Common myeloid progenitor, CD34-positive (primary cell): ENCODE measurements at regions not wholly inside any gene's neighbourhood (a gene's known extent, or its start where the extent isn't known, plus 50 kb on each side); places are given as distances from the start of the nearest gene placed in this dataset.

Experiments used
- CTCF ChIA-PET: fragments of 350-600 bp; sonication (Branson Sonifier 250); formaldehyde crosslinking; loops from one replicate; lab custom pipeline; 2021; ENCODE audit warnings: antibody characterized with exemption; lab: Charles Lee
- POLR2A ChIA-PET: fragments of 350-600 bp; sonication (Branson Sonifier 250); formaldehyde crosslinking; loops from one replicate; lab custom pipeline; 2021; ENCODE audit warnings: antibody characterized with exemption; lab: Charles Lee
- DNase-seq, 3 donors: peaks; one replicate each; pipeline versions ENCODE4 v3.0.0 to v3.0.0-alpha.2; 2013
- H3K27ac ChIP-seq, 2 experiments: 1 replicate in 1 of 2; 2 replicates in 1 of 2; pipeline ENCODE4 v1.7.0; 2013; ENCODE audit warnings: inconsistent platforms in 2 of 2, low read length in 2 of 2, mild to moderate bottlenecking in 2 of 2, low read depth in 1 of 2, moderate library complexity in 1 of 2; ENCODE audit not compliant: severe bottlenecking in 2 of 2, insufficient read depth in 1 of 2, poor library complexity in 1 of 2
- H3K27me3 ChIP-seq, 5 experiments: replicated peaks in 2 of 5; 1 replicate in 3 of 5; 2 replicates in 2 of 5; pipeline versions ENCODE4 v1.6.1 to v1.7.0; 2013; ENCODE audit warnings: low read length in 4 of 5, mild to moderate bottlenecking in 2 of 5, moderate library complexity in 2 of 5, inconsistent platforms in 1 of 5; ENCODE audit not compliant: insufficient read depth in 5 of 5, control insufficient read depth in 4 of 5
- H3K36me3 ChIP-seq, 4 experiments: 1 replicate in 2 of 4; 2 replicates in 2 of 4; pipeline versions ENCODE4 v1.6.1 to v1.7.0; 2013; ENCODE audit warnings: low read length in 3 of 4, control low read depth in 1 of 4, mild to moderate bottlenecking in 1 of 4; ENCODE audit not compliant: control insufficient read depth in 4 of 4, insufficient read depth in 4 of 4
- H3K4me1 ChIP-seq, 4 experiments: 1 replicate in 3 of 4; 2 replicates in 1 of 4; pipeline versions ENCODE4 v1.6.1 to v1.7.1; 2013; ENCODE audit warnings: low read length in 3 of 4, mild to moderate bottlenecking in 3 of 4, control low read depth in 1 of 4, inconsistent platforms in 1 of 4, moderate library complexity in 1 of 4; ENCODE audit not compliant: control insufficient read depth in 4 of 4, insufficient read depth in 4 of 4; ENCODE audit errors: control extremely low read depth in 1 of 4
- H3K4me3 ChIP-seq, 7 experiments: 1 replicate in 4 of 7; 2 replicates in 3 of 7; pipeline versions ENCODE4 v1.5.1 to v1.7.0; 2013; ENCODE audit warnings: mild to moderate bottlenecking in 7 of 7, low read length in 6 of 7, moderate library complexity in 6 of 7, inconsistent platforms in 2 of 7, low read depth in 2 of 7, control low read depth in 1 of 7; ENCODE audit not compliant: insufficient read depth in 4 of 7, control insufficient read depth in 1 of 7; ENCODE audit errors: extremely low read depth in 1 of 7
- H3K9me3 ChIP-seq, 5 experiments: 1 replicate in 4 of 5; 2 replicates in 1 of 5; pipeline versions ENCODE4 v1.6.1 to v1.7.1; 2013; ENCODE audit warnings: low read length in 4 of 5, mild to moderate bottlenecking in 2 of 5, inconsistent platforms in 1 of 5, low read depth in 1 of 5, moderate library complexity in 1 of 5; ENCODE audit not compliant: control insufficient read depth in 4 of 5, insufficient read depth in 2 of 5; ENCODE audit errors: control extremely low read depth in 1 of 5
- WGBS: methylation state at CpG from one replicate; pipeline ENCODE4 v1.1.5; 2013; ENCODE audit not compliant: insufficient coverage; 5-methylcytosine and 5-hydroxymethylcytosine counted together

DNA sequence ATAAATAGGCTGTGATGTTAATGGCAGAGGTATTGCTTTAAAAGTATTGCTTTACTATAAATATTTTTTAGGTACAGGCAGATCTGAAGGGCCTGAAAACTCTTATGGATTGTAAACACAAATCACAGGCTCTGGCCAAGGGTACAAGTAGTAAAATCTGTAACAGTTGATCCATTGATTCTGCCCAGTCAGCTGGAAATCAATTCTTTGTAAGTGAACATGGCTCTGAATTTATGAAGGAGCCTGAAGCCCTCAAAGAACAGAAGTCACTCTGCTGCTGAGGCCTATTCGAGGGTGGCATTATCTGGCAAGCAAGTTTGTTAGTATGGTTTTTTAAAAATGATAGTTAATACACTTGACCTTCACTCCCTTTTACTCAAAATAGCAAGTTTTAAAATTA is 834.0 kb upstream of the TMPRSS15 start:
- POLR2A ChIA-PET, result no interaction called here
- Histone ChIP-seq H3K4me1 (no peaks in the 10 kb centered on the region), H3K36me3 (no peaks in the 10 kb centered on the region), H3K4me3 (no peak overlapping the region), H3K9me3 (no peaks in the 10 kb centered on the region), H3K27ac (no peak overlapping the region), H3K27me3 (no peaks in the 10 kb centered on the region)
- no CpG with 5 or more reads among the region's 1 CpG for WGBS
- CTCF ChIA-PET, result no interaction called here
- DNase-seq, result no peak

DNA sequence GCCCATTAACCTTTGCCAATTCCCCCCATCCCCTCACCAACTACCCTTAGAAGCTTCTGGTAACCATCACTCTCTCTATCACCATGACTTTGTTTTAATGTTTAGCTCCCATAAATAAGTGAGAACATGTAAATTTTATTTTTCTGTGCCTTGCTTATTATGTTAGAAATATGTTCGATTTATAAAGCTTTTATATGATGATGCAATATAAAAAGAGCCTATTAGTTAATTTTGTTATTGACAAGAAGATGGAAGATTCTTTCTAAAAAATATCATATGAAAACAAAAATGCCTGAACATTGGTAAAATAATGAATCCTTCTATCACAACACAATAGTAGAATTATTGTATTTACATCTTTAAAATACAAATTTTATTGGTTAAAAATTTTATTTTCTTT is 836.1 kb upstream of the TMPRSS15 start:
- CTCF ChIA-PET, result no interaction called here
- H3K27me3 ChIP-seq, result no peaks in the 10 kb centered on the region
- no peaks in the 10 kb centered on the region for H3K4me1 ChIP-seq
- POLR2A ChIA-PET, result no interaction called here
- H3K27ac ChIP-seq, result no peak overlapping the region
- no CpG with 5 or more reads among the region's 1 CpG for WGBS
- no peak overlapping the region for H3K4me3 ChIP-seq
- peaks cover 0 to 3% (median 0%) of the 10 kb centered on the region in 5 experiments for H3K9me3 ChIP-seq
- no peaks in the 10 kb centered on the region for H3K36me3 ChIP-seq
- DNase-seq, result no peak

DNA sequence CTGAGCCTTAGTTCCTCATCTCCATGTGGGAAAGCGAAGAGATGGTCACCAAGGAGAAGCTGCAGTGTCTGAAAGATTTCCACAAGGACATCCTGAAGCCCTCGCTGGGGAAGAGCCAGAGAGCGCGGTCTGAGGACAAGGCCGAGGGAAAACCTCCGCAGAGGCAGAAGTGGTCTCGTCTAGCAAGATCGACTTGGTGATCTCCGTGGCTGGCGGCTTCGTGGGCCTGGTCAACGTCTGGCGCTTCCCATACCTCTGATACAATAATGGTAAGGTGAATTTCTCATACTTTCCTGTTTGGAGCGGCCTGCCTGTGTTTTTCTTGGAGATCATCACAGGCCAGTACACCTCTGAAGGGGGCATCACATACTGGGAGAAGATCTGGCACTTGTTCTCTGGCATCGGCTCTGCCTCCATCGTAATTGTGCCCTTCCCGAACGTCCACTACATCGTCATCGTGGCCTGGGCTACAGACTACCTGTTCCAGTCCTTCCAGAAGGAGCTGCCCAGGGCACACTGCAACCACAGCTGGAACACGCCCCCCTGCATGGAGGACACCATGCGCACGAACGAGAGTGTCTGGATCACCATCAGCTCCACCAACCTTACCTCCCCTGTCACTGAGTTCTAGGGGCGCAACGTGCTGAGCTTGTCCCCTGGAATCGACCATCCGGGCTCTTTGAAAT is 841.1 kb upstream of the TMPRSS15 start:
- Histone ChIP-seq H3K36me3 (no peaks in the 10 kb centered on the region), H3K27me3 (no peaks in the 10 kb centered on the region), H3K27ac (no peak overlapping the region), H3K4me3 (no peak overlapping the region), H3K4me1 (no peaks in the 10 kb centered on the region), H3K9me3 (peaks cover 0 to 4% (median 0%) of the 10 kb centered on the region in 5 experiments)
- ChIA-PET POLR2A (no interaction called here), CTCF (no interaction called here)
- DNase-seq, result no peak
- WGBS, result 97% methylated on average over 27 of the region's 28 CpGs

DNA sequence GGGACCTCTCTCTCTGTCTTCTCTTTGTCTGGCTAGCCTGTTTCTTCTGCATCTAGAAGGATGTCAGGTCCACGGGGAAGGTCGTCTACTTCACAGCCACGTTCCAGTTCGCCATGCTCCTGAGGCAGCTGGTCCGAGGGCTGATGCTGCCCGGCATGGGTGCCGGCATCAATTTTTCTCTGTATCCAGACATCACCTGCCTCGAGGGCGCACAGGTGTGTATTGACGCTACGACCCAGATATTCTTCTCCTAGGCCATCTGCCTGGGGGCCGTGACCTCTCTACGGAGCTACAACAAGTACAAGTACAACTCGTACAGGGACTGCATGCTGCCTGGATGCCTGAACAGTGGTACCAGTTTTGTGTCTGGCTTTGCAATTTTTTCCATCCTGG is 841.6 kb upstream of the TMPRSS15 start:
- Histone ChIP-seq H3K4me1 (no peaks in the 10 kb centered on the region), H3K36me3 (no peaks in the 10 kb centered on the region), H3K27ac (no peak overlapping the region), H3K9me3 (peaks cover 0 to 4% (median 0%) of the 10 kb centered on the region in 5 experiments), H3K27me3 (no peaks in the 10 kb centered on the region), H3K4me3 (no peak overlapping the region)
- ChIA-PET POLR2A (no interaction called here), CTCF (no interaction called here)
- DNase-seq, result no peak
- 99% methylated on average over 14 of the region's 14 CpGs for WGBS

DNA sequence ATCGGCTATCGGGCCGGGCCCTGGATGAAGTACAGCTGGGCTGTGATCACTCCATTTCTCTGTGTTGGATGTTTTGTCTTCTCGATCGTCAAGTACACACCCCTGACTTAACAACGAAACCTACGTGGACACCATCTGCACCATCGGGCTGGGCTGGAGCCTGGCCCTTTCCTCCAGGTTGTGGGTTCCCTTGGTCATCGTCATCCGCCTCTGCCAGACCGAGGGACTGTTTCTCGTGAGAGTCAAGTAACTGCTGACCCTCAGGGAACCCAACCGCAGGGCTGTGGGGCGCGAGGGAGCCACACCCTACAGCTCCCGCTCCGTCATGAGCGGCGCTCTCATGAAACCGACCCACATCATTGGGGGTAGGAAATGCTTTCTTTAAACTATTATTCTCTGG is 842.4 kb upstream of the TMPRSS15 start:
- Histone ChIP-seq H3K4me3 (no peak overlapping the region), H3K27ac (no peak overlapping the region), H3K9me3 (peaks cover 0 to 4% (median 0%) of the 10 kb centered on the region in 5 experiments), H3K4me1 (no peaks in the 10 kb centered on the region), H3K27me3 (no peaks in the 10 kb centered on the region), H3K36me3 (no peaks in the 10 kb centered on the region)
- over 99% methylated on average over 11 of the region's 20 CpGs for WGBS
- CTCF ChIA-PET, result no interaction called here
- POLR2A ChIA-PET, result no interaction called here
- no peak for DNase-seq

DNA sequence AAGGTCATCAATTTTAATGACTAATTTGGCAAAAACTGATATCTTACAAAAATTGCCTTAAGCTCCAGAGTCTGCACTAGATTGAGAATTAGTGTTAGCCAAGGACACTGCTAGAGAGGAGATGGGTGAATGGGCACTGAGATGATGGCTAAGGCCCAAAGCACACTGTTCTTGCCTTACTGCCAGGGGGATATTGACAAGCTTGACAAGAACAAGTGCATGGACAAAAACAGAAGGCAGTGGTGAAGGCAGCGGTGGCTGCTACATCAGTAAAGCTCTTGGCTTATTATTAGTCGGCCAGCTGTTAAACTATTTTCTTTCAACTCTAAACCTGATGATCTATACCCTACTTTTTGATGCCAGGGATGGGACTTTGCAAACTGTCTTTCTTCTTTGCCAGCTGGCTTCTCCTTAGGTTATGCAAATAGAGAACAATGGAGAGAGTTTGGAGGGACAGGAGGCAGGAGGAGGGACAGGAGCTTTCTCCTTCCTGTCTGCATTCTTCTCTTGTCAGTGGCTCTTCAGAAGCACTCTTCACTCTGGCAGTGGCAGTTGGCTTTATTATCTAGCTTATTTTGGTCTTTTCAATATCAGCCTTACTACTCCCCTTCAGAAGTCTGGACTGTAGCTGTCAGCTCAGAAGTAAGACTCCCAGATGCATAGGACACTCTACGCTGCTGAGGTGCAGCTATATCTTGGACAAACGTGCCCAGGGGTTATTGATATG is 853.5 kb upstream of the TMPRSS15 start:
- WGBS, result 100% methylated on average over 1 of the region's 4 CpGs
- H3K4me3 ChIP-seq, result no peak overlapping the region
- no peaks in the 10 kb centered on the region for H3K27me3 ChIP-seq
- no peak overlapping the region for H3K27ac ChIP-seq
- no peaks in the 10 kb centered on the region for H3K36me3 ChIP-seq
- no peak for DNase-seq
- ChIA-PET CTCF (no interaction called here), POLR2A (no interaction called here)
- peaks cover 0 to 1% (median 0%) of the 10 kb centered on the region in 5 experiments for H3K9me3 ChIP-seq
- no peaks in the 10 kb centered on the region for H3K4me1 ChIP-seq

DNA sequence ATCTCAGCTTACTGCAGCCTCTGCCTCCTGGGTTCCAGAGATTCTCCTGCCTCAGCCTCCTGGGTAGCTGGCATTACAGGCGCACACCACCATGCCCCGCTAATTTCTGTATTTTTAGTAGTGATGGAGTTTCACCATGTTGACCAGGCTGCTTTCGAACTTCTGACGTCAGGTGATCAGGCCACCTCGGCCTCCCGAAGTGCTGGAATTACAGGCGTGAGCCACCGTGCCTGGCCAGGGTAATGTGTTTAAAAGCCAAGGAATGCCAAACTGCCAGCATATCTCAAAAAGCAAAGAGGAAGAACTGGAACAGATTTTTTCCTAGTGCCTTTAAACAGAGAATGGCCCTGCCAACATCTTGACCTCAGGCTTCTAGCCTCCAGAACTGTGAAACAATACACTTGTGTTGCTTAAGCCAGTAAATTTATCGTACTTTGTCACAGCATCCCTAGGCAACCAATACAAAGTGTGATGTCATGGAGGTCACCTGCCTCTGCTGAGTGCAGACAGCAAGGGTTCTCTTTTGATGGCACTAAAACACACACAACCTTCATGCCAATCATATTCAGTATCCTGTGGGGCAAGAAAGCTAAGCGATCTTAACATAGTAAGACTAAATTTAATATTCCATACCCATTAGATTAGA is 858.3 kb upstream of the TMPRSS15 start:
- Histone ChIP-seq H3K4me1 (no peaks in the 10 kb centered on the region), H3K27ac (no peak overlapping the region), H3K9me3 (no peaks in the 10 kb centered on the region), H3K4me3 (no peak overlapping the region), H3K27me3 (no peaks in the 10 kb centered on the region), H3K36me3 (no peaks in the 10 kb centered on the region)
- ChIA-PET POLR2A (no interaction called here), CTCF (no interaction called here)
- 83% methylated on average over 7 of the region's 10 CpGs for WGBS
- DNase-seq, result no peak
